K562 (cell line): ENCODE measurements at regions not wholly inside any gene's neighbourhood (a gene's known extent, or its start where the extent isn't known, plus 50 kb on each side); places are given as distances from the start of the nearest gene placed in this dataset.

Source experiments
- ATAC-seq: fragments of 200-7000 bp; cut with Tn5 transposase; 3 replicates; pipeline ENCODE4 v1.9.1; 2020; ENCODE audit warnings: moderate library complexity
- BruUV-seq: library from RNA; stranded (reverse); fragments of 400-500 nt; replicated peaks from 2 replicates; lab custom pipeline; 2021; lab: Mats Ljungman, UMichigan
- CTCF ChIA-PET: fragments of 300-600 bp; formaldehyde crosslinking; extraction: SDS; loops from one replicate; lab custom pipeline; 2021; ENCODE audit warnings: low intra/inter-chr PET ratio; lab: Yijun Ruan, JAX
- POLR2A ChIA-PET: fragments of 300-600, 350-650 bp; sonication (Branson Sonifier 250); formaldehyde crosslinking; extraction: SDS; loops from one replicate; lab custom pipeline; 2021; ENCODE audit warnings: antibody characterized with exemption, inconsistent platforms; lab: Yijun Ruan, JAX
- DNase-seq, 4 experiments: peaks; one replicate each; pipeline versions ENCODE4 v3.0.0 to v3.0.0-alpha.2; 2011 to 2018; ENCODE audit warnings: low spot score in 3 of 4, mixed read lengths in 3 of 4; ENCODE audit errors: extremely low read depth in 1 of 4
- FAIRE-seq: peaks from 2 replicates; lab custom pipeline; 2011; peaks lifted over from hg19 to GRCh38; lab: Jason Lieb, UNC
- H2AFZ ChIP-seq: 2 replicates; pipeline ENCODE4 v1.6.0; 2011; ENCODE audit warnings: low read depth, low read length, control low read depth, inconsistent platforms
- H3K27ac ChIP-seq: fragments of 200-600 bp; 3 replicates; pipeline ENCODE4 v1.8.0; 2011; ENCODE audit warnings: low read depth, mild to moderate bottlenecking, control low read depth, inconsistent platforms, low read length, moderate library complexity, mixed read lengths; ENCODE audit errors: extremely low read depth
- H3K27me3 ChIP-seq, 2 experiments: fragments of 300-600 bp in 1 of 2; 2 replicates in 1 of 2; 3 replicates in 1 of 2; pipeline versions ENCODE4 v1.6.0 to v1.8.0; 2011; ENCODE audit warnings: inconsistent platforms in 2 of 2, low read length in 2 of 2, mild to moderate bottlenecking in 1 of 2, mixed read lengths in 1 of 2, moderate library complexity in 1 of 2; ENCODE audit not compliant: control insufficient read depth in 2 of 2, insufficient read depth in 2 of 2
- H3K36me3 ChIP-seq: fragments of 300-600 bp; 3 replicates; pipeline ENCODE4 v1.8.0; 2011; ENCODE audit warnings: mild to moderate bottlenecking, low read length, inconsistent platforms; ENCODE audit not compliant: control insufficient read depth, insufficient read depth
- H3K4me1 ChIP-seq, 2 experiments: fragments of 200-600 bp in 1 of 2; replicated peaks in 1 of 2; 2 replicates in 1 of 2; 3 replicates in 1 of 2; pipeline versions ENCODE4 v1.5.1 to v1.8.0; 2011; ENCODE audit warnings: inconsistent platforms in 2 of 2, low read length in 2 of 2, mild to moderate bottlenecking in 1 of 2, mixed read lengths in 1 of 2, moderate library complexity in 1 of 2; ENCODE audit not compliant: control insufficient read depth in 2 of 2, insufficient read depth in 2 of 2
- H3K4me2 ChIP-seq: 2 replicates; pipeline ENCODE4 v1.6.1; 2011; ENCODE audit warnings: low read length, control low read depth, inconsistent platforms, mixed read lengths; ENCODE audit not compliant: insufficient read depth
- H3K4me3 ChIP-seq: fragments of 200-600 bp; sonication (generic), shearing (Covaris generic); 2 replicates; pipeline ENCODE4 v1.5.1; 2016; ENCODE audit warnings: control low read depth, inconsistent platforms
- H3K79me2 ChIP-seq: fragments of 200-600 bp; 3 replicates; pipeline ENCODE4 v1.8.0; 2011; ENCODE audit warnings: low read length, inconsistent platforms; ENCODE audit not compliant: control insufficient read depth, insufficient read depth
- H3K9ac ChIP-seq, 2 experiments: 2 replicates each; pipeline versions ENCODE4 v1.6.0 to v1.6.1; 2011; ENCODE audit warnings: low read depth in 2 of 2, low read length in 2 of 2, control low read depth in 1 of 2, inconsistent platforms in 1 of 2, mild to moderate bottlenecking in 1 of 2, mixed read lengths in 1 of 2; ENCODE audit not compliant: insufficient read depth in 1 of 2
- H3K9me1 ChIP-seq: one replicate; pipeline ENCODE4 v1.6.0; 2011; ENCODE audit warnings: inconsistent platforms, mild to moderate bottlenecking, low read length, moderate library complexity; ENCODE audit not compliant: control insufficient read depth, insufficient read depth
- H3K9me3 ChIP-seq: replicated peaks from 2 replicates; pipeline ENCODE4 v1.5.1; 2011; ENCODE audit warnings: low read depth, low read length, inconsistent platforms; ENCODE audit not compliant: control insufficient read depth, insufficient read depth
- H4K20me1 ChIP-seq: replicated peaks from 2 replicates; pipeline ENCODE4 v1.6.1; 2011; ENCODE audit warnings: low read length, inconsistent platforms, mixed read lengths; ENCODE audit not compliant: control insufficient read depth, insufficient read depth
- BCL6 ChIP-seq: fragments of 250-450 bp; sonication (Bioruptor Pico); IDR thresholded peaks from 2 replicates; pipeline ENCODE4 v1.4.0; 2020
- CBX2 ChIP-seq: fragments of 200-600 bp; sonication (generic); IDR thresholded peaks from one replicate; pipeline ENCODE4 v1.6.1; 2012; ENCODE audit warnings: mild to moderate bottlenecking, low read length, inconsistent platforms; ENCODE audit not compliant: insufficient read depth, poor library complexity, severe bottlenecking
- COPS2 ChIP-seq: fragments of 450-650 bp; conservative IDR thresholded peaks from 2 replicates; pipeline ENCODE4 v1.6.1; 2016; ENCODE audit warnings: mild to moderate bottlenecking, moderate library complexity
- CTBP1 ChIP-seq: fragments of 450-650 bp; IDR thresholded peaks from 2 replicates; pipeline ENCODE4 v1.6.1; 2016; ENCODE audit warnings: borderline replicate concordance
- EP400 ChIP-seq: fragments of 450-650 bp; IDR thresholded peaks from 2 replicates; pipeline ENCODE4 v1.6.1; 2017; ENCODE audit warnings: antibody characterized with exemption, mild to moderate bottlenecking, moderate library complexity
- ETS2 ChIP-seq: IDR thresholded peaks from 2 replicates; pipeline ENCODE4 v1.6.1; 2016; ENCODE audit warnings: borderline replicate concordance, missing genetic modification characterization, mild to moderate bottlenecking, moderate library complexity, missing compliant biosample characterization; ENCODE audit not compliant: poor library complexity, severe bottlenecking
- EZH2 ChIP-seq: IDR thresholded peaks from 2 replicates; pipeline ENCODE4 v1.6.1; 2012; ENCODE audit warnings: low read depth, mild to moderate bottlenecking, inconsistent platforms, low read length, borderline replicate concordance
- GABPB1 ChIP-seq: sonication (generic); formaldehyde crosslinking; IDR thresholded peaks from 2 replicates; pipeline ENCODE4 v1.8.0; 2022; ENCODE audit warnings: mild to moderate bottlenecking, missing genetic modification reagents
- NFATC3 ChIP-seq: fragments of 450-650 bp; IDR thresholded peaks from 2 replicates; pipeline ENCODE4 v1.6.1; 2017; ENCODE audit warnings: mild to moderate bottlenecking
- NFE2L1 ChIP-seq: fragments of 450-650 bp; IDR thresholded peaks from 2 replicates; pipeline ENCODE4 v1.6.1; 2016; ENCODE audit warnings: missing genetic modification characterization, low read depth, mild to moderate bottlenecking, missing compliant biosample characterization, moderate library complexity, borderline replicate concordance
- PTBP1 ChIP-seq: fragments of 200-400 bp; formaldehyde crosslinking; IDR thresholded peaks from 2 replicates; pipeline ENCODE4 v1.6.1; 2017; ENCODE audit warnings: low read depth, low read length
- PURB ChIP-seq: sonication (generic); formaldehyde crosslinking; IDR thresholded peaks from 2 replicates; pipeline ENCODE4 v1.9.0; 2021; ENCODE audit warnings: low read depth, mild to moderate bottlenecking, missing genetic modification reagents
- RREB1 ChIP-seq: fragments of 250-450 bp; sonication (Bioruptor Pico); IDR thresholded peaks from 2 replicates; pipeline ENCODE4 v1.4.0; 2020
- SIRT6 ChIP-seq: IDR thresholded peaks from one replicate; pipeline ENCODE4 v1.6.1; 2012; ENCODE audit warnings: low read depth, mild to moderate bottlenecking, control low read depth, inconsistent platforms, low read length, moderate library complexity
- ZHX1 ChIP-seq: fragments of 150-350 bp; conservative IDR thresholded peaks from 2 replicates; pipeline ENCODE4 v1.6.1; 2014; ENCODE audit warnings: low read length
- ZKSCAN3 ChIP-seq: fragments of 250-450 bp; sonication (Bioruptor Pico); IDR thresholded peaks from 2 replicates; pipeline ENCODE4 v1.4.0; 2020
- ZNF436 ChIP-seq: fragments of 250-450, 450-650 bp; sonication (Bioruptor Pico); formaldehyde crosslinking; IDR thresholded peaks from 2 replicates; pipeline ENCODE4 v1.7.0; 2020; ENCODE audit warnings: mild to moderate bottlenecking
- in situ Hi-C: fragments of 300-500 bp; cut with MboI; formaldehyde crosslinking; loops from 4 replicates; pipeline ENCODE4 v1.15.0; 2018; ENCODE audit warnings: inconsistent platforms, mixed read lengths
- intact Hi-C: fragments of 100-400 bp; cut with micrococcal nuclease; formaldehyde crosslinking; loops from 2 replicates; pipeline ENCODE4 v1.14.2; 2022

- intact Hi-C loops, result no loop called here
- no TSS peak for BruUV-seq
- ATAC-seq, result no peak
- Histone ChIP-seq H3K79me2 (no peaks in the 10 kb centered on the region), H3K27me3 (no peaks in the 10 kb centered on the region), H3K4me3 (no peak overlapping the region), H3K27ac (no peak overlapping the region), H2AFZ (no peak overlapping the region), H4K20me1 (no peaks in the 10 kb centered on the region), H3K9me3 (no peaks in the 10 kb centered on the region), H3K4me2 (no peak overlapping the region), H3K9ac (no peak overlapping the region), H3K4me1 (no peaks in the 10 kb centered on the region), H3K36me3 (no peaks in the 10 kb centered on the region), H3K9me1 (no peaks in the 10 kb centered on the region)
- CTCF ChIA-PET, result no interaction called here
- in situ Hi-C loops, result no loop called here
- no peak for DNase-seq
- POLR2A ChIA-PET, result no interaction called here
- FAIRE-seq, result no peak
- TF ChIP-seq NFE2L1 (tag) (no peak), ZNF436 (CRISPR knock-in tag) (no peak), ZKSCAN3 (no peak), PURB (CRISPR knock-in tag) (no peak), NFATC3 (no peak), PTBP1 (no peak), COPS2 (no peak), CTBP1 (no peak), EP400 (no peak), SIRT6 (no peak), RREB1 (CRISPR knock-in tag) (no peak), CBX2 (no peak), BCL6 (no peak), ZHX1 (no peak), ETS2 (tag) (no peak), GABPB1 (CRISPR knock-in tag) (no peak), EZH2 (no peak)
Measured at GRCh38 chr16:64749346-64749745, 372.5 kb downstream of the CDH11 start.
